Type B pancreatic cell (in vitro differentiated cells): ENCODE measurements at regions not wholly inside any gene's neighbourhood (a gene's known extent, or its start where the extent isn't known, plus 50 kb on each side); places are given as distances from the start of the nearest gene placed in this dataset.
"Not testable (repeated sequence)": the region's sequence is repeated elsewhere in the genome, so short reads cannot be mapped to it uniquely, and the experiment has no call there.

ENCODE experiments used
- DNase-seq: peaks from one replicate; pipeline ENCODE4 v3.0.0; 2021; ENCODE audit warnings: mixed read lengths; ENCODE audit not compliant: unreplicated experiment; ENCODE audit errors: extremely low spot score
- H3K27ac Mint-ChIP-seq: 2 replicates; pipeline ENCODE4 v1.8.0; 2021; ENCODE audit warnings: mild to moderate bottlenecking, mixed read lengths
- H3K27me3 Mint-ChIP-seq: 2 replicates; pipeline ENCODE4 v1.8.0; 2021; ENCODE audit warnings: mixed read lengths
- H3K36me3 Mint-ChIP-seq: 2 replicates; pipeline ENCODE4 v1.8.0; 2021; ENCODE audit warnings: mixed read lengths
- H3K4me1 Mint-ChIP-seq: one replicate; pipeline ENCODE4 v1.8.0; 2021; ENCODE audit warnings: mixed read lengths; ENCODE audit not compliant: unreplicated experiment
- H3K4me3 Mint-ChIP-seq: 2 replicates; pipeline ENCODE4 v1.8.0; 2021; ENCODE audit warnings: mild to moderate bottlenecking, mixed read lengths
- H3K9me3 Mint-ChIP-seq: 2 replicates; pipeline ENCODE4 v1.8.0; 2021; ENCODE audit warnings: mixed read lengths
- TF ChIP-seq, protein P1 (sequence below): fragments of 200-600 bp; sonication (generic); conservative IDR thresholded peaks from 2 replicates; pipeline ENCODE4 v1.5.0; 2021; ENCODE audit warnings: antibody characterized with exemption, mild to moderate bottlenecking

DNA sequence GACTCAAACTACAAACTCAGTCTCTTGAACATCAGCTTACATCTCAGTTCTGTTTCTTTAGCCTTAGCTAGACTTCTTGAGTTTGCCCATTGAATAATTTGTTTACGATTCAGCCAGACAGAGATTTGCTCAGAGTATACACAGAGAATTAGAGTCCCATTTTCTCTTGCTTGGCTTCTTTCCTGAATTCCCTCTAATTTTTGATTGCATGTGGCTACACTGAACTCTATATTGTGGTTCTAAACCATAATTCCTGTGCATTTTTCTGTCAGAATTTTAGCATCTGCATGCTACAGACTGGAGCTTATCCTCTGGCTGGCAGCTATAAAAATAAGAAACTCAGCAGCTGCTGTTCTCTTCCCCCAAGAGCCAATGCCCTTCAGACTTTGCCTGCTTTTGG, 354.9 kb downstream of the MDFIC start:
- Mint-ChIP-seq H3K36me3 (no peaks in the 10 kb centered on the region), H3K27me3 (no peaks in the 10 kb centered on the region), H3K27ac (no peak overlapping the region), H3K4me3 (no peak overlapping the region), H3K9me3 (peaks cover 7% of the 10 kb centered on the region), H3K4me1 (no peaks in the 10 kb centered on the region)
- TF ChIP-seq, protein P1, sequence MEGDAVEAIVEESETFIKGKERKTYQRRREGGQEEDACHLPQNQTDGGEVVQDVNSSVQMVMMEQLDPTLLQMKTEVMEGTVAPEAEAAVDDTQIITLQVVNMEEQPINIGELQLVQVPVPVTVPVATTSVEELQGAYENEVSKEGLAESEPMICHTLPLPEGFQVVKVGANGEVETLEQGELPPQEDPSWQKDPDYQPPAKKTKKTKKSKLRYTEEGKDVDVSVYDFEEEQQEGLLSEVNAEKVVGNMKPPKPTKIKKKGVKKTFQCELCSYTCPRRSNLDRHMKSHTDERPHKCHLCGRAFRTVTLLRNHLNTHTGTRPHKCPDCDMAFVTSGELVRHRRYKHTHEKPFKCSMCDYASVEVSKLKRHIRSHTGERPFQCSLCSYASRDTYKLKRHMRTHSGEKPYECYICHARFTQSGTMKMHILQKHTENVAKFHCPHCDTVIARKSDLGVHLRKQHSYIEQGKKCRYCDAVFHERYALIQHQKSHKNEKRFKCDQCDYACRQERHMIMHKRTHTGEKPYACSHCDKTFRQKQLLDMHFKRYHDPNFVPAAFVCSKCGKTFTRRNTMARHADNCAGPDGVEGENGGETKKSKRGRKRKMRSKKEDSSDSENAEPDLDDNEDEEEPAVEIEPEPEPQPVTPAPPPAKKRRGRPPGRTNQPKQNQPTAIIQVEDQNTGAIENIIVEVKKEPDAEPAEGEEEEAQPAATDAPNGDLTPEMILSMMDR = no peak
- no peak for DNase-seq

- H3K36me3 Mint-ChIP-seq, DNase-seq, H3K4me3 Mint-ChIP-seq, H3K27ac Mint-ChIP-seq, H3K4me1 Mint-ChIP-seq, H3K27me3 Mint-ChIP-seq, H3K9me3 Mint-ChIP-seq: not testable (repeated sequence)
Observed at GRCh38 chr7:115273855-115274254, 352.0 kb downstream of the MDFIC start.

DNA sequence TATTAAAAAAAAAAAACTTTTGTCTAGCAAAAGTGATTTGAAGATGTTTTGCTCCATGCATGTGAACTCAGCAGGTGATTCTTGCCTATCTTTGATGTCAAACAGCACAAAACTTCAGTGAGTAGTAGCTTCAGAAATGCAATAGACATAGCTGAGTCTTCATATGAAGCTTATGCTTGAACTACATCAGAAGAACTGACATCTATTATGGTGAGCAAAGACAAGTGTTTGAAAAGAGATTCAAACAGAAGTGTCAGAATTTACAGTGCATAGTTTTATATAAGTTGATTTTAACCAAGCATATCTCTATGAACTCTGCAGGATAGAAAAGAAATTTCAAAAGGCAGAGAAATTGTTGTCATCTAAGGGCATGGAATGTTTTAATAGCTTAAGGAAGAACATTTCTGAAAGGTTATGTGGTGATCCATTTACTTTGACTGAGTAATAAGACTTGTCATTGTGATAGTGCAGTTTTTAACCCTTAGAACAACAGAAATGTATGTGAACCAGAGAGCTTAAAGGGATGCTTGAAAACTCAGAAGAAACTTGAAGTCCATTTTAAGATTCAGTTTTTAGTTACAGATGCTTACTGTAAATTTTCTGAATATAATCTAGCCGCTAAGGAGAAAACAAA, 351.4 kb downstream of the MDFIC start:
- Mint-ChIP-seq H3K27ac (no peak overlapping the region), H3K27me3 (no peaks in the 10 kb centered on the region), H3K4me3 (no peak overlapping the region), H3K9me3 (peaks cover 7% of the 10 kb centered on the region), H3K4me1 (no peaks in the 10 kb centered on the region), H3K36me3 (no peaks in the 10 kb centered on the region)
- TF ChIP-seq, protein P1 = no peak
- no peak for DNase-seq

DNA sequence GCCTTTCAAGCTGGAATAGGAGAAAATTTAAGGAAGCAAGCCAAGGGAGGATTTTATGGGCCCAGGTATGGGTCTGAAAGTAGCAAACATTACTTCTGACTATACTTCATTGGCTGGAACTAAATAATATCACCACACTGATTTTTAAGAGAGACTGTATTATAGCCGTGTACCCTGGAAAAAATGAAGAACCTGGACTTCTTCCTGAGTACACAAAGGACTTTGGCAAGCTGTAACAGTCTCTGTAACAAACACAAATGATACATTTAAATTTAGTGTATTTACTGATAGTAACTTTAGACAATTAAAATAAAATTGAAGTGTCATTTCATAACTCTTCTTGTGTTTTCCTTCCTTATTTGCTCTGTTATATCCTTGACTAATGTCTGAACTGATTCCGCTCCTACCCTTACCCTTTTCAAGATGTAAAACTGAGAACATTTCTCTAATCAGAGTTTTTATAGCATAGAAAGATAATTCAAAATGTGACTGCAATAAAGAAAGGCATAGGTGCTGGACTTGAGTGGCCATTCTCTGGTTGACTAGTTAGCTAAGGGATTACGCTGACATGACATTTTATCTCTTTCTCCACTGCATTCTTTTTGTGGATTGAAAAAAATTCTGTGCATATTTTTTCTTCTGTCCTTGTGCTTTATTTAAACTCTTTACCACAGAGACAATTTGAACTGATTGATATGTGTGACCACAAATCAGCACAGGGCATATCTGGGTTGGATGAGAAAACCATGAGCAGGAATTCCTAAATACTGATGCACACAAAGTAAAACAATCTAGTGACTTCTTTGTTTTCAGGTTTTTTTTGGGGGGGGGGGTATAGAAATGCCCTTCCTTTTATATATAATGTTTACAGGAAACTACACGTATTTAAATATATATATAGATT, 349.7 kb downstream of the MDFIC start:
- H3K4me3 Mint-ChIP-seq = no peak overlapping the region

DNA sequence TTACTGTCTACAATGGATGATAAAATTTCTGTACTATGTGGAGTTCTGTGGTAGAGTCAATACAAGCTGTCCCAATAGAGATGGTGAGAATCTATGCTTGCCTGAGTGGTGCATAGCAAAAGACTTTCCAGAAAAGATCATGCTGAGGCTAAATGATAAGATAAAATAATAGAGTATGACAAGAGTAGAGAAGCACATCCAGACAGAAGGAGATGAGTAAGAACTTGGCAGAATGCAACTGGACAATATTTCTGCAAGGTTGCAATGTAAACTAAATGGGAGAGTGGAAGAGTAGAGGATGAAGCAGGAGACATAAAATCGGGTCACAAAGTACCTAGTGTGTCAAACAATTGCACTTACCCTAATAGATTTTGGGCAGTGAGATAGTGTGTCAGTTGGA, 347.6 kb downstream of the MDFIC start:
- no peaks in the 10 kb centered on the region for H3K27me3 Mint-ChIP-seq
- H3K36me3 Mint-ChIP-seq = no peaks in the 10 kb centered on the region
- no peaks in the 10 kb centered on the region for H3K4me1 Mint-ChIP-seq
- TF ChIP-seq, protein P1 = no peak
- H3K4me3 Mint-ChIP-seq = no peak overlapping the region
- H3K27ac Mint-ChIP-seq = no peak overlapping the region
- no peaks in the 10 kb centered on the region for H3K9me3 Mint-ChIP-seq
- no peak for DNase-seq

More for the DNA sequence above, 349.7 kb downstream of the MDFIC start:
- Mint-ChIP-seq H3K36me3 (no peaks in the 10 kb centered on the region), H3K9me3 (peaks cover under 1% of the 10 kb centered on the region), H3K27ac (no peak overlapping the region), H3K27me3 (no peaks in the 10 kb centered on the region), H3K4me1 (no peaks in the 10 kb centered on the region)
- DNase-seq = no peak
- TF ChIP-seq, protein P1 = no peak

GRCh38 chr7:115267503-115267902, 345.6 kb downstream of the MDFIC start:
- H3K9me3 Mint-ChIP-seq = no peaks in the 10 kb centered on the region
- no peaks in the 10 kb centered on the region for H3K4me1 Mint-ChIP-seq
- H3K36me3 Mint-ChIP-seq = no peaks in the 10 kb centered on the region
- TF ChIP-seq, protein P1 = no peak
- no peak overlapping the region for H3K4me3 Mint-ChIP-seq
- no peaks in the 10 kb centered on the region for H3K27me3 Mint-ChIP-seq
- no peak for DNase-seq
- no peak overlapping the region for H3K27ac Mint-ChIP-seq
